A673 (cell line): ENCODE measurements at regions not wholly inside any gene's neighbourhood (a gene's known extent, or its start where the extent isn't known, plus 50 kb on each side); places are given as distances from the start of the nearest gene placed in this dataset.

ENCODE experiments used
- BruUV-seq: library from RNA; stranded (reverse); fragments of 400-500 nt; replicated peaks from 2 replicates; lab custom pipeline; 2021; lab: Mats Ljungman, UMichigan
- CTCF ChIA-PET: fragments of 300-600 bp; sonication (Branson Sonifier 250); formaldehyde crosslinking; loops from one replicate; lab custom pipeline; 2022; ENCODE audit warnings: antibody characterized with exemption; lab: Charles Lee
- POLR2A ChIA-PET: fragments of 300-600 bp; sonication (Branson Sonifier 250); formaldehyde crosslinking; loops from one replicate; lab custom pipeline; 2022; ENCODE audit warnings: antibody characterized with exemption; ENCODE audit not compliant: low non-redundant PET; lab: Charles Lee
- DNase-seq: peaks from one replicate; pipeline ENCODE4 v3.0.0-alpha.2; 2015; ENCODE audit warnings: low spot score
- H3K27ac ChIP-seq: fragments of 200-600 bp; sonication (generic); 2 replicates; pipeline ENCODE4 v1.5.1; 2016; ENCODE audit warnings: mixed run types, low read depth, mild to moderate bottlenecking, mixed read lengths, antibody characterized with exemption, low read length; ENCODE audit not compliant: poor library complexity, severe bottlenecking
- H3K27me3 ChIP-seq: fragments of 200-600 bp; sonication (generic); replicated peaks from 2 replicates; pipeline ENCODE4 v1.6.1; 2017; ENCODE audit warnings: mixed run types, low read depth, mild to moderate bottlenecking, mixed read lengths, antibody characterized with exemption, low read length; ENCODE audit not compliant: insufficient read depth, poor library complexity
- H3K36me3 ChIP-seq: fragments of 200-600 bp; sonication (generic); 2 replicates; pipeline ENCODE4 v1.6.1; 2016; ENCODE audit warnings: mixed run types, mild to moderate bottlenecking, mixed read lengths, antibody characterized with exemption, low read length; ENCODE audit not compliant: insufficient read depth, poor library complexity, severe bottlenecking
- H3K4me1 ChIP-seq: fragments of 200-600 bp; sonication (generic); 2 replicates; pipeline ENCODE4 v1.6.1; 2017; ENCODE audit warnings: mixed run types, mild to moderate bottlenecking, mixed read lengths, antibody characterized with exemption, low read length; ENCODE audit not compliant: insufficient read depth, poor library complexity, severe bottlenecking
- H3K4me3 ChIP-seq: fragments of 200-600 bp; sonication (generic); 2 replicates; pipeline ENCODE4 v1.5.1; 2016; ENCODE audit warnings: low read depth, mixed run types, mild to moderate bottlenecking, mixed read lengths, low read length; ENCODE audit not compliant: poor library complexity, severe bottlenecking
- H3K9me3 ChIP-seq: fragments of 200-600 bp; sonication (generic); 2 replicates; pipeline ENCODE4 v1.6.1; 2016; ENCODE audit warnings: mixed run types, low read depth, mild to moderate bottlenecking, mixed read lengths, antibody characterized with exemption, low read length; ENCODE audit not compliant: poor library complexity, severe bottlenecking
- CTCF ChIP-seq: fragments of 300-800, 200-600 bp; sonication (generic); conservative IDR thresholded peaks from 2 replicates; pipeline ENCODE4 v1.5.1; 2017; ENCODE audit warnings: low read depth, mild to moderate bottlenecking, antibody characterized with exemption, low read length, moderate library complexity, mixed read lengths
- EZH2 ChIP-seq: fragments of 200-600 bp; sonication (generic); IDR thresholded peaks from 2 replicates; pipeline ENCODE4 v1.6.1; 2017; ENCODE audit warnings: borderline replicate concordance, low read depth, mild to moderate bottlenecking, mixed read lengths, antibody characterized with exemption, low read length; ENCODE audit not compliant: poor library complexity, severe bottlenecking
- intact Hi-C: fragments of 100-400 bp; cut with micrococcal nuclease; formaldehyde crosslinking; loops from one replicate; pipeline ENCODE4 v1.10.0; 2022; ENCODE audit not compliant: unreplicated experiment

- H3K36me3 ChIP-seq, result no peaks in the 10 kb centered on the region
- POLR2A ChIA-PET, result no interaction called here
- H3K4me1 ChIP-seq, result no peaks in the 10 kb centered on the region
- DNase-seq, result no peak
- no TSS peak for BruUV-seq
- CTCF ChIA-PET, result no interaction called here
- no peak for TF ChIP-seq EZH2
- no peaks in the 10 kb centered on the region for H3K9me3 ChIP-seq
- peaks cover 57% of the 10 kb centered on the region for H3K27me3 ChIP-seq
- intact Hi-C loops, result no loop called here
- no peak overlapping the region for H3K27ac ChIP-seq
- H3K4me3 ChIP-seq, result no peak overlapping the region
Observed at GRCh38 chr10:2469802-2470201, 597.5 kb upstream of the PFKP start.

GRCh38 chr10:2464483-2464882 is 602.9 kb upstream of the PFKP start:
- intact Hi-C loops, result no loop called here
- Histone ChIP-seq H3K4me3 (no peak overlapping the region), H3K4me1 (no peaks in the 10 kb centered on the region), H3K27me3 (peaks cover 58% of the 10 kb centered on the region), H3K36me3 (no peaks in the 10 kb centered on the region), H3K27ac (no peak overlapping the region), H3K9me3 (no peaks in the 10 kb centered on the region)
- DNase-seq, result no peak
- BruUV-seq, result no TSS peak
- ChIA-PET POLR2A (no interaction called here), CTCF (no interaction called here)
- TF ChIP-seq EZH2, result no peak
- TF ChIP-seq CTCF, result no peak

- Histone ChIP-seq H3K4me1 (no peaks in the 10 kb centered on the region), H3K36me3 (no peaks in the 10 kb centered on the region), H3K9me3 (no peaks in the 10 kb centered on the region), H3K27me3 (peaks cover 61% of the 10 kb centered on the region), H3K27ac (no peak overlapping the region), H3K4me3 (no peak overlapping the region)
- ChIA-PET POLR2A (interaction anchor here (0.6 kb wide), 1 partner anchor 1051 kb away, joined by 9 read pairs; no protein-coding TSS in a partner anchor), CTCF (no interaction called here)
- BruUV-seq, result no TSS peak
- no peak for DNase-seq
- intact Hi-C loops, result no loop called here
- TF ChIP-seq CTCF, result no peak
- no peak for TF ChIP-seq EZH2
Observed at GRCh38 chr10:2463316-2463715, 604.0 kb upstream of the PFKP start.

GRCh38 chr10:2462581-2462980 is 604.8 kb upstream of the PFKP start:
- DNase-seq, result no peak
- Histone ChIP-seq H3K27ac (no peak overlapping the region), H3K36me3 (no peaks in the 10 kb centered on the region), H3K4me1 (no peaks in the 10 kb centered on the region), H3K9me3 (no peaks in the 10 kb centered on the region), H3K27me3 (peaks cover 68% of the 10 kb centered on the region), H3K4me3 (no peak overlapping the region)
- POLR2A ChIA-PET, result interaction anchor here (0.6 kb wide), 1 partner anchor 82 kb away, joined by 4 read pairs; no protein-coding TSS in a partner anchor
- intact Hi-C loops, result no loop called here
- CTCF ChIA-PET, result no interaction called here
- no TSS peak for BruUV-seq
- TF ChIP-seq CTCF (no peak), EZH2 (no peak)
